ENCODE measurements at regions not wholly inside any gene's neighbourhood (a gene's known extent, or its start where the extent isn't known, plus 50 kb on each side); places are given as distances from the start of the nearest gene placed in this dataset.

DNA sequence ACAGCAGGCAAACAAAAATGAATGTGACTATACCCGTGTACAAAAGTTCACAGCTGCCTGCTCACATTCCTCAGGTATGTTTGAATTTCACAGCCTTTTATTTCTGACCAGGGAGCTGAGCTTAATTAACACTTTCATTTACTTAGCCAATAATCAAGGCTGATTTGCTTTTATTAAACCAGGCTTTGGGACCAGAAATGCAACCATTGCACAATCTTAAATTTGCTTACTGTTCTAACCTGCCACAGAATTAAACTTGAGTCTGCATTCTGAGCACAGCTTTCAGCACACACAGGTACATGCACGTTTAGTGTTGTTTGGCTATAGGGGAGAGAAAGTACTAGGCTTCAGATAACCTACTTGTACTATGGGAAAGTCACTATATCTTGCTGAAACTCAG, 372.4 kb upstream of the ATP5MC3 start:
- DNase-seq: no peak

DNA sequence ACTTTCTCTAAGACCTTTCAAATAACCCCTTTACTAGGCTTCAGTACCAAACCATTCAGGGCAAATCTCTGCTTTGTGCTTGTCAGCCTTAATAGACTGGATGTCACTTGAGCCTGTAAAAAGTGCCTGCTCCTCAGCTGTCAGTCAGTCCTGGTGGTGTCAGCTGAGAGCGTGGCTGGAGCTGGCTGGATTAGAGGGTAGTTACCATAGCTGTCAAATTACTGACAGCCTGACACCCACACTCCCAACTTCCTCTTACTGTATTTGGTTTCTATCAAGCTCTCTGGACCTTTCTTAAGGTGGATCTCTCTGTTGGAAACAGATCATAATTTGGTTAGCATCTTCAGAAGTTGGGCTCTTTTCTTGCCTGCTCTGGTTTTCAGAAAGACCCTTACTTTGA, 371.4 kb upstream of the ATP5MC3 start:
- DNase-seq: no peak

DNA sequence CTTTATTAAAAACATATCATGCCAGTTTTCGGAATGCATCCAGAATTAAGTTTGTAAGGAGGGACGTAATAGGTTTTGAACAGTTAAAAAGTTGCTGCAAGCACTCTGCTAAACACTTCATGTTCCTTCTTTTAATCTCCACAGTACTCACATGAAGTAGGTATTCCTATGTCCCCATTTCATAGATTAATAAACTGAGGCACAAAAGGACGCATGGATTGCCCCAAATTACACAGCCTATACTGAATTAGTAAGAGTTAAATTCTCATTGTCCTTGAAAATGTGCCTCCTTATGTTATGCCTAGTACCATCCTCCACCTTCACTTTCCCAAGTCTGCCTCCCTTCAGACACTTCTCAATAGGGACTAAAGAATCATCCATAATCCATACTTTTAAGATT, 358.9 kb upstream of the ATP5MC3 start:
- DNase-seq: no peak

DNA sequence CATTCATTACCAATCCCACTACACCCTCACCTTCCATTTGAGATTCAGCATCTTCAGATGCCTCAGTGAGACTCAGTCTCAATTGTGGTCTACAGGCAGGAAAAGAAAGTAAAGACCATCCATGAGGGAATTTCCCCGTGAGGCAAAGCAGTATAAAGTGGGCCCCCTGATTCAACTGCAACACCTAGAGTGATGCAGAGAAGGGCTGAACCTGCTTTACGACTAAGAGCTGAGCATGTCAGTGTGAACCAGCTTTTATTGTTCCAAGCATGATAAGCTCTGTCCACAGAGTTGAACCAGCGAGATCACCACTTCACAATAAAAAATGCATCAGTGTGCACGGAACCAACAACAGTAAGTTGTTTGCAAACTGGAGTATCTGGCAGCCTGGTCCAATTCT, 357.6 kb upstream of the ATP5MC3 start:
- DNase-seq: no peak

DNA sequence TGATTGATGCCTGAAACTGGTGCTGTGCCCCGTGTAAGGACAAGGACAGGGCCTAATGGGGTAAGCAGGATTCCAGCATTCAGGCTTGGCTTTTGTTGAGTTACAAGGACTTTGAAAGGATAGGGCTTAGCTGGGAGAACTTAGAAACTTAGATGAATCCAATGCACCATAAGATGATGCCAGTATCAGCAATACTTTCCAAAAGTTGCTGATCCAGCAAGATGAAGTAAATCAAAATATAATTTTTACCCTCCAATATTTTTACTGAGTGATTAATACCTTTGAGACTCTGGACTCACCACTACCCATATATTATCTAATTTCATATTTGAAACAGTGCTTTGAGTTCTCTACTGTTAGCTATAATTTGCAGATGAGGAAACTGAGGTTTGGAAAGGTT, 354.5 kb upstream of the ATP5MC3 start:
- DNase-seq: no peak

DNA sequence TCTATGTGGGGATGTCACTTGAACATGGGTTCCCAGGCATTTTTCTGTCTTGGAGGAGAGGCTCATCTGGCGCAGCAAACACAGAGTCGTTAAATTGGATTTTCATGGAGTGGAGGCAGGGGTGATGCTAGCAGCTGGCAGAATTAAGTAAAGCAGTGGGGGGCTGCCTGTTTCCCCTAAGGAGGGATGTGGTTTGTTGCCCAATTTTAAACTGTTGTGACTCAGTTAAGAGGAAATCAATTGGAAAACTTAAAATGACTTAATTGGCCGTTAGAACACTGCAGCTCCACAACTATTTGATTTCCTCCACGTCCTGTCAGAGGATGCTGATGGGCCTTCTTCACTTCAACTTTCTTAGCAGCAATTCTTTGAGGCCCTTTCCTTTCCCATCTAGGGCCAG, 354.1 kb upstream of the ATP5MC3 start:
- no peak for DNase-seq

DNA sequence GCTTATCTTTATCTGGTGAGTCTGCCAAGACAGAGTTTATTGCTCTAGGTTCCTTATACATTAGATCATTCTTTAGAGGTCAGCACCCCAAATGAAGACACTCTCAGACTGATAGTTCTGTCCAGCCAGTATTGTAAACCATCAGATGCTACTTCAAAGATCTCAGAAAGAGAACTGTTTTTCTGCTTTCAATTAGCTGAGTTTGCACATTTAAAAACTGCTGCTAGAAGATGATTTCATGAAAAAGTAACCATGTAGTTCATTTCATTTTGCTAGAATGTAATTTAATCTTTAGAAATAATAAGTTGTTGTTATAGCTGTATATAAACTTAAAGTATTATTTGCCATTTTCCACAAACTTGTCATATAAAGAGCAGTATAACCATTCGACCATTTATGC, 344.5 kb upstream of the ATP5MC3 start:
- DNase-seq: no peak

DNA sequence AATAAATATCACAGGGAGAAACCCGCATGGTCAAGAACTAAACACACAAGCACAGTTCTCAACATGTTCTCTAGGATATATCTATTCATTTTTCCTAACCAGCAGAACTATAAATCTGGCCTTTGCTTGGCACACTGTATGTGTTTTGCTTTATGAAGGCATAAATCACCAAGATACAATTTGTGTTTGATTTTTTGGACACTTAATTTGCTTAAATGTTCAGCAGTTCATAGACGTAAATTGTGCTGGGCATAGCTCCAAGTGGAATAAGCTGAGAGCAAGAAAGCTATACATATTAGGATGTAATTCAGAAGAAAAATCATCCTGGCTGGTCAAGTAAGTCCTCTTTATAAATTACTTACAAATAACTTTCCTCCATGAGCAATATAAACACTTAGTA, 341.5 kb upstream of the ATP5MC3 start:
- DNase-seq: no peak

DNA sequence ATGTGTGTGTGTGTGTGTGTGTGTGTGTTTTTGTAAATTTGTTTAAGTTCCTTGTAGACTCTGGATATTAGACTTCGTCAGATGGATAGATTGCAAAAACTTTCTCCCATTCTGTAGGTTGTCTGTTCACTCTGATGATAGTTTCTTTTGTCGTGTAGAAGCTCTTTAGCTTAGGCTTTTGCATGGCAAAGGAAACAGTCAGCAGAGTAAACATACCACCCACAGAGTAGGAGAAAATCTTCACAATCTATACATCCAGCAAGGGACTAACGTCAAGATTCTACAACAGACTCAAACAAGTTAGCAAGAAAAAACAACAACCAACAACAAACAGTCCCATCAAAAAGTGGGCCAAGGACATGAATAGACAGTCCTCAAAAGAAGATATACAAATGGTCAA, 336.7 kb upstream of the ATP5MC3 start:
- no peak for DNase-seq

DNA sequence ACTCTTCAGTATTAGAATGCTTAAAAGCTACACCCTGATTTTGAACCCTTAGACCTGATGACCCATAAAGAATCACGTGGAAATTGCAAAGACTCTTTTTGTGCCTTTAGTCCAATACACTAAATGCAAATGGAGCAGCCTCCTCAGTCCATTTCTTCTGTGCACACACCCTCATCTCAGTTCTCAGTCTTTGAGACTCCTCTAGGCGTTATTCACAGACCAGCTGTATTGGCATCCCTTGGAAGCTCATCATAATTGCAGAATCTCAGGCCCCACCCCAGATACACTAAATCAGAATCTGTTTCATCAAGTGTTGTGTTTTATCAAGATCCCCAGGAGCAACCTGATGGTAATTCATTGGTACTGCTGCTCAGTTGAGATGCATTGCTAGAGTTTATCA, 335.0 kb upstream of the ATP5MC3 start:
- DNase-seq: no peak

DNA sequence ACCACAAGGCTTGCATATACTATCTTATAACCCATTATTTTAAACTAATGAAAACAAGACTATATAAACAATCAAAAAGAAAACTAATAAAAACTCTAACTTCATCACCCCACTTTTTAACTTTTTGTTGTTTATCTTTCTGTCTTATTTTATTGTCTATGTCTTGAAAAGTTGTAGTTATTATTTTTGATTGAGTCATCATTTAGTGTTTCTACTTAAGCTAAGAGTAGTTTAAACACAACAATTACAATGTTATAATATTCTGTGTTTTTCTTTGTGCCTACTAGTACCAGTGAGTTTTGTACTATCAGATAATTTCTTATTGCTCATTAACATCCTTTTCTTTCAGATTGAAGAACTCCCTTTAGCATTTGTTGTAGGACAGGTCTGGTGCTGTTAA, 318.7 kb upstream of the ATP5MC3 start:
- no peak for DNase-seq

DNA sequence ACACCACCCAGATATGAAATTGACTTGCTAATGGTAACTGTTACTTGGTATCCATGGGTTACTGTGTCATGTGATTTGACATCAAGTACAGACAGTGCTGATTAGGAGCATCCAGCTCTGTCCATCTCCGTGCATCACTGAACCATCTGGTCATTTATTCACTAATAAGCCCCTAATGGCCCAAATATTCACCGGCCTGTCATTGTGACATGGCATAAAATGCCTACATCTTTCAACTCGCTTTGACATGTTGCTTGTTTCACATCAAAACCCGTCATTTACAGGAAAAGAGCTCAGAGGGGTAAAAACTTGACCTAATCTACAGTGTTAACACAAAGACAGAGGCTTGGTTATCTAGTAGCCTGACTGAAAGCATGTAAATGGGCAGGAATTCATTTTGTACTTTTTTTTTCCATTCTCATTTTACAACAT, 308.9 kb upstream of the ATP5MC3 start:
- no peak for DNase-seq

DNA sequence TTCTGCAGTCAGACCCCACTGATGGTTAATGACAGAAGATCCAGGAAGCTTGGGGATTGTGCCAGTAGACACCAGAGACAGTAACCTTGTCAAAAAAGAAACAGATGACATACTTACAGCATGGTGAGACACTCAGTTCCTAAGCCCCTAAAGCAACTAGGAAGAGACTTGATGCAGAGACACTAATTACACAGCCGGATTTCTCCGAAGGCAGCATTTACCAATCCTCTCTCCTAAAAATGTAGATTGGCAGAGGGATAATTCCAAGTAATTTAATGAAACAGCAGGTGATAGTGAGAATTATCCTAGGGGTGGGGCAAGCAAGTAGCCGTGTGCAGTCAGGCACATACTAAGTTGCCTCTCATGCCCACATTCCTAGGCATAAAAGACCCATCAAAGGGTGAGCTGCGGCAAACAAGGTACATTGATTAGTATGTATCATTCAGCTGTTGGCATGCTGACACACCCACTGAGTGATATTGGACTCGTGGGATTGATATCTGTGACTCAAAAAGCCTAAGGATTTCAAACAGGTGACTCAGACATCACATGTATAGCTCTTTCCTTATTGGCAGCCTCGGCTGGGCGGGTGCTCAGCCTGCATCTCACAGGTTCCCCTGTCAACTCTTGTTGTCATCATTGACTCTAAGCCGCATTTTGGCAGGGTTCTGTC, 296.7 kb upstream of the ATP5MC3 start:
- no peak for DNase-seq

DNA sequence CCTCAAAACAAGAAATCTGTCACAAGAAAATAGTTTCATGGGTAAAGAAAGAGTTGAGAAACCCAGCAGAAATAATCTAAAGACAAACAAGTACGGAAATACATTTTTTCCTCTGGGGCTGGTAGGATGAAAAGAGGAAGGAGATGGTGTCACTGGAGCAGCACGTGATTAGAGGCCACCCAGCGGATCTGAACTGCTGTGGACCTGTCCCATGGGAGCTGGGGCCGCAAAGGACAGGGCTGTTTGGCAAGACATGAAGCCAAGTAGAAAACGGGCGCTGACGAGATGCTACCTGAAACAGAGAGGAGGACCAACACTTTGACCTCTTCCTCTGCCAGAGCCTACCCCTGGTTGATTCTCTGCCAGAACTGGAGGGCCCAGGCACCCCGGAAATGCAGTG, 295.4 kb upstream of the ATP5MC3 start:
- DNase-seq: no peak

DNA sequence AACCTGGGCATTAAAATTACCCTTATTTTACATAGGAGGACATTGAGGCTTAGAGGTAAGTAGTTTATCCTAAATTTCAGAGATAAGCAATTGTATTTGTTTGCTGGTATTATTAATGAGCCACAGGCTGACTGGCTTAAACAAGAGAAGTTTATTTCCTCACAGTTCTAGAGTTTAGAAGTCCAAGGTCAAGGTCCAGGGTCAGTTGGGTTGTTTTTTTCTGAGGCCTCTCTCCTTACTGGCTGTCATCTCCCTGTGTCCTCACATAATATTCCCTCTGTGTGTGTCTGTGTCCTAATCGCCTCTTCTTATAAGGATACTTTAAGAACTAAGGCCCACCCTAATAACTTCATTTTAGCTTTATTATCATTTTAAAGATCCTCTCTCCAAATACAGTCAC, 294.9 kb upstream of the ATP5MC3 start:
- DNase-seq: no peak

DNA sequence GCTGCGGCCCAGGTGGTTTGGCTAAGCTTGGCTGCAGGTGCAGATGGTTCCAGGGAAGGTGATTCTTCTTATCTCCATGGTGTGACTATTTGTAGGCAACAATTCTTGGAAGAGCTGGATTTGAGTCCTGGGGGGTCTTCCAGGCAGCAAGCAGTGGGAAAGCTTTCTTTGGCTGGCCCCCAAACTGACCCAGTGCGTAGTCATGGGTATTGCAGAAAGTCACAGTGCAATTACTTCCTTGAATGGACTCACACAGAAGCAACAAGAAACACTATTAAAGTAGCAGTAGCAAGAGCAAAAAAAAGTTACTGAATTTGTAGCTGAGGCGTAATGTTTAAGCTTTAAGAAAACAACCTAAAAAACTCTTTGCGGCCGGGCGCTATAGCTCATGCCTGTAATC, 293.6 kb upstream of the ATP5MC3 start:
- DNase-seq: no peak

DNA sequence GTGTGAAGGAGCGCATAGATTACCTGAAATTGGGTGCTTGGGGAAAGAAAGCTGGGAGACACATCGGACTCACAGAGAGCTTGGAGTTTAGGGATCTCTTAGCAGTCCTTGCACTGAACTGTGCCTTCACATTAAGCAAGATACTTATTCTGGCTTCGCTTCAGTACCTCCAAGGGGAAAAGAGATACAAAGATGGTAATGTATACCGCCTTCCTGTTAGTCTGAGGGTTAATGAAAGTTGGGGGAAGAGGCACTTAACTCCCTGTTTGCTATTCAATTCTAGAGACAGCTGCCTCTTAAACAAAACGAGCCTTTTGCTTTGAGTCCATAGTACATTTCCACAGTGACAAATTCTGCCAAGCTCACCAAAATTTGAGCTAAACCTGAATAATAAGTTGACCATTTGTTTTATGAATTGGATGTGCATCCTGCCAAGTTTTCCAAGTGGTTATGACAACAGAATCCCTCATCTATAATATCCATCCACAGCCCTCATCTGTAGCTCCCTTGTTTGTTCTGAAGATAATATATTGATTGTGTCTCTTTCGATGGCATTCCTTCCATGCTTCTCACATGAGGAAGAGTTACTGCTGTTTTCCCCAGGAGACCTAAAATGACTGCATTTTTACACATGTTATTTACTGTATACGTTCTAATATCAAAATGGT, 287.1 kb upstream of the ATP5MC3 start:
- no peak for DNase-seq

DNA sequence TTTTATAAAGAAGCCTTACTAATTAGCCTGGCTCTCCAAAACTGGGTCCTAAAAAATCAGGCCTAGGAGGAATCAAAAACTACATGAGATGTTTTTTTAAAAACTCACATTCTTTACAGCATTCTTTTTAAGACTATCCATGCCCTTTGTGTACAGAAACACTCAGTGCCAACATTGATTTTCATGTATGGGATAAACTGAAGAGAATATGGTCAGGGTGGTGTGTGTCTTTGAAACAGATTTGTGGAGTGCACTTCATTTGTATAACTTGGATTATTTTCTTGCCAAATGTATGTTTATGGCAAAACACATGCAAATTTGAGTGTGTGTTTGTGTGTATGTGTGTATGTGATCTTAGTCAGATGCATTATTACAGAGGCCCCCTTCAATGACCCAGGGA, 283.6 kb upstream of the ATP5MC3 start:
- no peak for DNase-seq

DNA sequence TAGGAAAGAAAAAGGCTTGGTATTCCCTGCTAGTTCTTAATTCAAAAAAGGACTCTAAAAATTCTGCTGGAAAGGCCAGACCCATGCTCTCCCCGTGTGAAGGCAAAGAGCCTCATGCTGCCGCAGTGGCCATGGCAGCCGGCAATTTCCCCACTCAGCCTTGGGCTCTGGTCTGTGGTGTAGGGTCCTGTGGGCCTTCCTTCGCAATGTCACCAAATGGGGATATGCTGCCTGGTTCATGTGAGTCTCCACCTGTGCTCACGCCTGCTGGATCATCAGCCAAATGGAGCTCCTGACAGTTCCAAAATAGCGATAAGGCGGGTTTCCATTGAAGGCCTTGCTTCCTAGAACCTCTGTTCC, 282.8 kb upstream of the ATP5MC3 start:
- DNase-seq: no peak

DNA sequence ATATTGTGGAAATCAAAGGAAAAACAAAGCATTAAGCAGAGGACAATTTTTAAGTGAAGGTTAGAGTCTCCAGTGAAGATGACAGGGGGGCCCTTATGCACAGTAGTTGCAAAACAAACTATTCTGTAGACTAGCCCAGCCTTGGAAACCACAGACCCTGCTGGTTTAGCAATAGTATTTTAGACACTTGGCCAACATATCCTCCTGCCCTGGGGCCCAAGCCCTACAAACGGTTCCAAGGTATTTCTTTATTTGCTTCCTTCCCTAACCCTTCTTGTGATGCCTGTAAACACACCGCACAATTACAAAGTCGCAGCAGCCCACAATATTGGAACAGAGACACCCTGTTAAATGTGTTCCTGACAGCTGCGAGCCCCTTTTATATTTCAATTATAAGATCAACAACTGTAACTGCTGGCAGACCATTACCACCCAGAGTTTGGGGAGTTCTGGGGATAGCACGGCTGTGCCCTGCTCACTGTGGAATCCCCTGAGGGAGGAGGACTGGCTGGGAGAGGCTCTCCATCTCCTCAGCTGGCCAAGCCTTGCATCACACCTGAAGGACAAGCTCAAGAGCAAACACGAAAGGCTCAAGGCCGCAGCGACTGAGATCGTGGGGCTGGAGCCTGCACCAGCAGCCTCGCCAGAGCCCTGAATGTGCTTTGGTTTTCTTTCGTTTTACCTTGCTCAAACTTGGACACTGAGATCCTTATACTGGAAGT, 282.2 kb upstream of the ATP5MC3 start:
- DNase-seq: no peak

DNA sequence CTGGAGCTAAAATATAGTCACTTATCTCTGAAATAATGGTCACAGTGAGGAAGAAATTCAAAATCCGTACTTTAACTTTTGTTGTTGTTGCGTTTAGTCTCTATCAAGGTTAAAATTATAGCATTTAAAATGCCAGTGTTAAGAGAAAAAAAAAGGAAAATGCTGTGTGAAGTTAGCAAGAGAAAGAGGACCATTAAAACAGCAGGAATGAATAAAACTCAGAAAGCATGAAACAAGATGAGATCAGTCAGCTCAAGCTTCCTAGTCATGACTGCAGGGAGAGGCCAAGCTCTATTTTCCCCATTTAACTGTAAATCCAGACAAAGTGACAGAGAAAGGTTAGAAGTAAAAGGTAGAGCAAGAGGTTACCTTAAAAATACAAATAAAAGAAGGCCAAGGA, 281.7 kb upstream of the ATP5MC3 start:
- no peak for DNase-seq

DNA sequence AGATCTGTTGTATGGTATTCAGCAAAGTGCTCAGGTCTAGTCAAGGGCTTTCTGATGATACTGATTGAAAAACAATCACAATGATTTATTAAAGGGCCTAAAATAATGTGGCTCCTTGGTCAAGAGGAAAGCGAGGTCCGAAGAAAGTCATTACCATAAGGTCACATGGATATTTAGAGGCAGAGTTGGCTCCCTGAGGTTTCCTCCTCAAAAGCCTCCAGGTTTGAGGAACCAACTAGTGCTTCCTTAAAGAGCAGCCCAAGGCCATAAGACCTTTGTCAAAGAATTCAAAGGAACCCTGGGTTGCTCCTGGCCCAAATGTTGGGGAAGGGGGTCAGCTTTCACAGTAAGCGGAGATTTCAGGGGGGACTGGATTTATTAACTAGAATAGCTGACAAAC, 280.7 kb upstream of the ATP5MC3 start:
- no peak for DNase-seq

DNA sequence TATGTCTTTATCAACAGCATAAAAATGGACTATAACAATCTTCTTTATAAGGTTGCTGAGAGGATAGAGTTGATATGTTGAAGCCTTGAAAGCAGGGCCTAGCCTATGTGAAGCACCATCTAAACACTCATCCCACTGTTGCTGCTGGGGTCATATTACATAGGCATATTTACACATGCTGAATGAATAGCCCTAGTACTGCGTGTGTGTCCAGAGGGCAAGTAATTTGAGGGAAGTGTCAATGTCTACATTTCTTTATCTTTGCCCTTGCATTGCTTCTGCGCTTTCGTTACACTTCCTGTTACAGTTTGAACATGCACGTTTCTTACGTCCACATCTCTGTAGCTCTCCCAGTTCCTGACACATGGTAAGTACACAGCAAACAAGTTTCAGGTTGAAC, 280.3 kb upstream of the ATP5MC3 start:
- no peak for DNase-seq

DNA sequence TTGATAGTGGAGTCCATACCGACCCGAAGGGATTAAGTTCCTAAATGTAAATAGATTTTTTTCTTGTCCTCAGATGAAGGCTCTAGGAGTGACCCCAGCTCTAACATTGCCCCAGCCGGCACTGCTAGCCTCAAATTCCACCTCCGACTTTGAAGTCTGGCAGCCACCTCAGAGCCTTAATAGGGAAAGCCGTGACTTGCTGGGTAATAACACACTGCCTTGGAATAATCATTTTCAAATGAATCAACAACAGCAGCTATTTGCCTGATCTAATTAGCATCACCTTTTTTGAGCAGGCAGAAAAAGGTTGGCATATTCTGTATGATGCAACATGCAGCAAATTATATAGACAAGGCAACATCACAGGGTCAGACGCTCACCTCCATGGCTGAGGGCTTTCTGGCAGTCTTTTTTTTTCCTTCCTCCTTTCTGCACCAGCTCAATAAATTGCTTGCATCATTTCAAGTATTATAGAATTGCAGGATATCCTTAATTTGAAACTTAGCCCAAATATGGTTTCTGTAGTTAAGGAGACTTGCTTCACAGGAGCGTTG, 276.5 kb upstream of the ATP5MC3 start:
- no peak for DNase-seq

All from NCI-H226 (cell line).